ENCODE measurements at regions not wholly inside any gene's neighbourhood (a gene's known extent, or its start where the extent isn't known, plus 50 kb on each side); places are given as distances from the start of the nearest gene placed in this dataset.

GRCh38 chr5:39616131-39616530, 191.4 kb upstream of the DAB2 start:
- TF ChIP-seq TAF1 (IDR thresholded peaks at IDR 0.05; ENCODE audit: low read depth, low read length) (no peak), POLR2A (IDR thresholded peaks at IDR 0.05; ENCODE audit: low read depth, low read length) (no peak)

Data from GM12891 (cell line).